H1 (cell line): ENCODE measurements at regions not wholly inside any gene's neighbourhood (a gene's known extent, or its start where the extent isn't known, plus 50 kb on each side); places are given as distances from the start of the nearest gene placed in this dataset.
"Not testable (repeated sequence)": the region's sequence is repeated elsewhere in the genome, so short reads cannot be mapped to it uniquely, and the experiment has no call there.

Experiments used
- CTCF ChIA-PET: fragments of 300-600 bp; sonication (Branson Sonifier 250); formaldehyde crosslinking; loops from one replicate; lab custom pipeline; 2021; ENCODE audit not compliant: partially characterized antibody; lab: Charles Lee
- POLR2A ChIA-PET: fragments of 300-600 bp; sonication (Branson Sonifier 250); formaldehyde crosslinking; loops from one replicate; lab custom pipeline; 2021; ENCODE audit warnings: inconsistent platforms; ENCODE audit not compliant: partially characterized antibody; lab: Charles Lee
- DNase-seq, 2 experiments: peaks; one replicate each; pipeline versions ENCODE4 v3.0.0 to v3.0.0-alpha.2; 2010 to 2022; ENCODE audit warnings: low spot score in 2 of 2, low read depth in 1 of 2, mixed read lengths in 1 of 2
- FAIRE-seq: peaks from 2 replicates; lab custom pipeline; 2011; peaks lifted over from hg19 to GRCh38; lab: Jason Lieb, UNC
- H2AFZ ChIP-seq: 2 replicates; pipeline ENCODE4 v1.8.1; 2012; ENCODE audit warnings: low read length, inconsistent platforms
- H2AK5ac ChIP-seq: 2 replicates; pipeline ENCODE4 v1.6.1; 2013; ENCODE audit warnings: low read depth, low read length
- H2BK120ac ChIP-seq: replicated peaks from 2 replicates; pipeline ENCODE3; 2013; ENCODE audit warnings: low read depth, low read length, inconsistent platforms
- H2BK12ac ChIP-seq: 2 replicates; pipeline ENCODE4 v1.6.1; 2013; ENCODE audit warnings: low read depth, low read length
- H2BK15ac ChIP-seq: 2 replicates; pipeline ENCODE4 v1.6.1; 2013; ENCODE audit warnings: low read length
- H2BK20ac ChIP-seq: 2 replicates; pipeline ENCODE4 v1.6.1; 2013; ENCODE audit warnings: low read length
- H2BK5ac ChIP-seq: 2 replicates; pipeline ENCODE4 v1.6.1; 2013; ENCODE audit warnings: low read depth, low read length
- H3K14ac ChIP-seq: 2 replicates; pipeline ENCODE4 v1.6.1; 2013; ENCODE audit warnings: inconsistent platforms; ENCODE audit not compliant: insufficient read length
- H3K18ac ChIP-seq: 2 replicates; pipeline ENCODE4 v1.6.1; 2013; ENCODE audit warnings: low read length; ENCODE audit errors: extremely low read depth
- H3K23ac ChIP-seq: 2 replicates; pipeline ENCODE4 v1.6.1; 2013; ENCODE audit warnings: inconsistent platforms; ENCODE audit not compliant: insufficient read length
- H3K23me2 ChIP-seq: 2 replicates; pipeline ENCODE4 v1.6.1; 2013; ENCODE audit warnings: low read depth, low read length
- H3K27ac ChIP-seq: 2 replicates; pipeline ENCODE4 v1.6.1; 2011; ENCODE audit warnings: low read depth, low read length, inconsistent platforms
- H3K27me3 ChIP-seq, 4 experiments: replicated peaks in 1 of 4; 1 replicate in 1 of 4; 2 replicates in 3 of 4; pipeline versions ENCODE4 v1.6.1 to v1.8.1; 2011 to 2013; ENCODE audit warnings: low read length in 3 of 4, mild to moderate bottlenecking in 3 of 4, inconsistent platforms in 2 of 4, mixed read lengths in 2 of 4, moderate library complexity in 1 of 4; ENCODE audit not compliant: control insufficient read depth in 3 of 4, insufficient read depth in 3 of 4; ENCODE audit errors: extremely low read depth in 1 of 4
- H3K36me3 ChIP-seq, 4 experiments: 2 replicates each; pipeline versions ENCODE4 v1.6.1 to v1.8.1; 2011 to 2013; ENCODE audit warnings: mild to moderate bottlenecking in 4 of 4, low read length in 3 of 4, moderate library complexity in 2 of 4, control low read depth in 1 of 4, inconsistent platforms in 1 of 4; ENCODE audit not compliant: insufficient read depth in 4 of 4, control insufficient read depth in 2 of 4
- H3K4ac ChIP-seq: replicated peaks from 2 replicates; pipeline ENCODE3; 2013; ENCODE audit warnings: low read length, low read depth, mixed read lengths, inconsistent platforms; ENCODE audit not compliant: insufficient read length
- H3K4me1 ChIP-seq, 4 experiments: replicated peaks in 1 of 4; 1 replicate in 1 of 4; 2 replicates in 3 of 4; pipeline versions ENCODE4 v1.6.1 to v1.8.1; 2011 to 2013; ENCODE audit warnings: low read length in 3 of 4, inconsistent platforms in 2 of 4, mixed read lengths in 1 of 4; ENCODE audit not compliant: insufficient read depth in 4 of 4, control insufficient read depth in 3 of 4
- H3K4me2 ChIP-seq, 2 experiments: 2 replicates each; pipeline versions ENCODE4 v1.6.1 to v1.8.1; 2011 to 2013; ENCODE audit warnings: low read depth in 2 of 2, low read length in 2 of 2, control low read depth in 1 of 2, inconsistent platforms in 1 of 2, mild to moderate bottlenecking in 1 of 2; ENCODE audit not compliant: insufficient read depth in 1 of 2
- H3K4me3 ChIP-seq, 4 experiments: fragments of 200-600, 300-600 bp in 1 of 4; sonication (generic), shearing (Covaris generic), sonication (Bioruptor Twin) in 1 of 4; 2 replicates each; pipeline versions ENCODE4 v1.5.1 to v1.8.1; 2011 to 2016; ENCODE audit warnings: low read length in 4 of 4, low read depth in 3 of 4, control low read depth in 2 of 4, inconsistent platforms in 2 of 4, mild to moderate bottlenecking in 2 of 4, mixed read lengths in 1 of 4, moderate library complexity in 1 of 4; ENCODE audit not compliant: insufficient read depth in 2 of 4; ENCODE audit errors: extremely low read depth in 1 of 4
- H3K56ac ChIP-seq: replicated peaks from 2 replicates; pipeline ENCODE3; 2013; ENCODE audit warnings: low read depth, mild to moderate bottlenecking, mixed read lengths, low read length, inconsistent platforms; ENCODE audit not compliant: insufficient read length
- H3K79me1 ChIP-seq: 2 replicates; pipeline ENCODE4 v1.6.1; 2013; ENCODE audit warnings: low read depth, low read length, control low read depth
- H3K79me2 ChIP-seq, 2 experiments: 2 replicates each; pipeline versions ENCODE4 v1.6.1 to v1.8.1; 2012 to 2013; ENCODE audit warnings: low read length in 2 of 2, mild to moderate bottlenecking in 2 of 2, inconsistent platforms in 1 of 2; ENCODE audit not compliant: insufficient read depth in 2 of 2, control insufficient read depth in 1 of 2
- H3K9ac ChIP-seq, 4 experiments: replicated peaks in 1 of 4; 1 replicate in 1 of 4; 2 replicates in 3 of 4; pipeline versions ENCODE4 v1.6.1 to v1.8.1; 2011 to 2013; ENCODE audit warnings: low read depth in 3 of 4, low read length in 3 of 4, control low read depth in 2 of 4, mild to moderate bottlenecking in 2 of 4, moderate library complexity in 2 of 4, inconsistent platforms in 1 of 4; ENCODE audit errors: extremely low read depth in 1 of 4
- H3K9me3 ChIP-seq, 2 experiments: 2 replicates each; pipeline versions ENCODE4 v1.6.1 to v1.8.1; 2012 to 2013; ENCODE audit warnings: mild to moderate bottlenecking in 2 of 2, moderate library complexity in 2 of 2, control low read depth in 1 of 2, inconsistent platforms in 1 of 2, low read depth in 1 of 2, low read length in 1 of 2, mixed read lengths in 1 of 2; ENCODE audit not compliant: insufficient read depth in 2 of 2
- H4K20me1 ChIP-seq, 2 experiments: replicated peaks in 1 of 2; 2 replicates each; pipeline versions ENCODE3 to v1.8.1; 2011 to 2013; ENCODE audit warnings: inconsistent platforms in 2 of 2, low read length in 2 of 2, mild to moderate bottlenecking in 1 of 2; ENCODE audit not compliant: insufficient read depth in 2 of 2, control insufficient read depth in 1 of 2
- H4K5ac ChIP-seq: 2 replicates; pipeline ENCODE4 v1.6.1; 2013; ENCODE audit warnings: low read length, low read depth, mixed read lengths, inconsistent platforms; ENCODE audit not compliant: insufficient read length
- H4K8ac ChIP-seq: 2 replicates; pipeline ENCODE4 v1.8.0; 2013; ENCODE audit warnings: mild to moderate bottlenecking, moderate library complexity, low read length, inconsistent platforms; ENCODE audit not compliant: insufficient read depth; ENCODE audit errors: extremely low read depth
- H4K91ac ChIP-seq: replicated peaks from 2 replicates; pipeline ENCODE3; 2013; ENCODE audit warnings: low read length, mixed read lengths, inconsistent platforms; ENCODE audit not compliant: insufficient read length
- WGBS, 2 experiments: shearing (Covaris generic) in 1 of 2; methylation state at CpG; one replicate each; pipeline versions ENCODE4 v1.1.6 to v1.1.7; 2013 to 2015; ENCODE audit warnings: low lambda C conversion rate in 2 of 2, mixed read lengths in 2 of 2, inconsistent platforms in 1 of 2, low coverage in 1 of 2, missing lambda C conversion rate in 1 of 2; ENCODE audit not compliant: insufficient replicate concordance in 2 of 2, insufficient coverage in 1 of 2, insufficient read length in 1 of 2; ENCODE audit errors: extremely low coverage in 1 of 2, missing lambda C conversion rate in 1 of 2; 5-methylcytosine and 5-hydroxymethylcytosine counted together

DNA sequence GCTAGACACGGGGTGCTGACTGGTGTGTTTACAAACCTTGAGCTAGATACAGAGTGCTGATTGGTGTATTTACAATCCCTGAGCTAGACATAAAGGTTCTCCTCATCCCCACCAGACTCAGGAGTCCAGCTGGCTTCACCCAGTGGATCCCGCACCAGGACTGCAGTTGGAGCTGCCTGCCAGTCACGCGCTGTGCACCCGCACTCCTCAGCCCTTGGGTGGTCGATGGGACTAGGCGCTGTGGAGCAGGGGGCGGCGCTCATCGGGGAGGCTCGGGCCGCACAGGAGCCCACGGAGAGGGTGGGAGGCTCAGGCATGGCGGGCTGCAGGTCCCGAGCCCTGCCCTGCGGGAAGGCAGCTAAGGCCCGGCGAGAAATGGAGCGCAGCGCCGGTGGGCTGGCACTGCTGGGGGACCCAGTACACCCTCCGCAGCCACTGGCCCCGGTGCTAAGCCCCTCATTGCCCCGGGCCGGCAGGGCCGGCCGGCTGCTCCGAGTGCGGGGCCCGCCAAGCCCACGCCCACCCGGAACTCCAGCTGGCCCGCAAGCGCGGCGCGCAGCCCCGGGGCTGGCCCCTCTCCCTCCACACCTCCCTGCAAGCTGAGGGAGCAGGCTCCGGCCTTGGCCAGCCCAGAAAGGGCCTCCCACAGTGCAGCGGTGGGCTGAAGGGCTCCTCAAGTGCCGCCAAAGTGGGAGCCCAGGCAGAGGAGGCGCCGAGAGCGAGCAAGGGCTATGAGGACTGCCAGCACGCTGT is 406.4 kb downstream of the HLX start:
- H3K27me3 ChIP-seq, H3K56ac ChIP-seq, H3K36me3 ChIP-seq, POLR2A ChIA-PET, H2BK20ac ChIP-seq, H3K79me2 ChIP-seq, H3K27ac ChIP-seq, FAIRE-seq, H4K91ac ChIP-seq, H2BK120ac ChIP-seq, H3K4me2 ChIP-seq, H3K18ac ChIP-seq, H4K8ac ChIP-seq, H3K4ac ChIP-seq, DNase-seq, H2BK12ac ChIP-seq, H3K23ac ChIP-seq, H3K9me3 ChIP-seq, H2BK5ac ChIP-seq, H2AK5ac ChIP-seq, H3K23me2 ChIP-seq, H4K20me1 ChIP-seq, H2AFZ ChIP-seq, H2BK15ac ChIP-seq, H3K79me1 ChIP-seq, H4K5ac ChIP-seq, H3K14ac ChIP-seq, H3K4me3 ChIP-seq, H3K9ac ChIP-seq, H3K4me1 ChIP-seq: not testable (repeated sequence)
- CTCF ChIA-PET = interaction anchor here (0.9 to 2.1 kb wide), 7 partner anchors 11 to 150 kb away, joined by 3 to 10 read pairs (median 3); no protein-coding TSS in a partner anchor
- WGBS, 2 experiments = 96% methylated on average over 13 of the region's 45 CpGs; no CpG with 5 or more reads in 1 of the 2 experiments
